HepG2 (cell line): ENCODE measurements at regions not wholly inside any gene's neighbourhood (a gene's known extent, or its start where the extent isn't known, plus 50 kb on each side); places are given as distances from the start of the nearest gene placed in this dataset.

Source experiments
- ATAC-seq: fragments of 200-7000 bp; cut with Tn5 transposase; 3 replicates; pipeline ENCODE4 v1.9.1; 2020; ENCODE audit warnings: mild to moderate bottlenecking, moderate library complexity
- BruUV-seq: library from RNA; stranded (reverse); fragments of 400-500 nt; replicated peaks from 2 replicates; lab custom pipeline; 2021; lab: Mats Ljungman, UMichigan
- CTCF ChIA-PET: fragments of 300-600 bp; formaldehyde crosslinking; extraction: SDS; loops from one replicate; lab custom pipeline; 2021; ENCODE audit warnings: low total read pairs, inconsistent platforms, low intra/inter-chr PET ratio; lab: Yijun Ruan, JAX
- POLR2A ChIA-PET: fragments of 350-600 bp; sonication (Branson Sonifier 250); formaldehyde crosslinking; loops from one replicate; lab custom pipeline; 2020; ENCODE audit warnings: antibody characterized with exemption, inconsistent platforms; lab: Yijun Ruan, JAX
- DNase-seq: peaks from one replicate; pipeline ENCODE4 v3.0.0-alpha.2; 2015; ENCODE audit warnings: low spot score
- FAIRE-seq: peaks from 3 replicates; lab custom pipeline; 2011; peaks lifted over from hg19 to GRCh38; lab: Jason Lieb, UNC
- H2AFZ ChIP-seq: one replicate; pipeline ENCODE4 v1.6.1; 2011; ENCODE audit warnings: low read length, inconsistent platforms
- H3K27ac ChIP-seq: fragments of 300-600 bp; 3 replicates; pipeline ENCODE4 v1.8.0; 2011; ENCODE audit warnings: mixed run types, mild to moderate bottlenecking, mixed read lengths, low read length, inconsistent platforms; ENCODE audit not compliant: insufficient read depth; ENCODE audit errors: extremely low read length
- H3K27me3 ChIP-seq, 2 experiments: fragments of 200-600 bp in 1 of 2; 2 replicates in 1 of 2; 3 replicates in 1 of 2; pipeline versions ENCODE4 v1.6.0 to v1.8.0; 2011; ENCODE audit warnings: low read length in 2 of 2, mild to moderate bottlenecking in 2 of 2, moderate library complexity in 2 of 2, inconsistent platforms in 1 of 2; ENCODE audit not compliant: insufficient read depth in 2 of 2, control insufficient read depth in 1 of 2
- H3K36me3 ChIP-seq, 2 experiments: fragments of 200-600 bp in 1 of 2; replicated peaks in 1 of 2; 2 replicates in 1 of 2; 3 replicates in 1 of 2; pipeline versions ENCODE4 v1.5.1 to v1.8.0; 2011; ENCODE audit warnings: low read length in 2 of 2, inconsistent platforms in 1 of 2; ENCODE audit not compliant: insufficient read depth in 2 of 2, control insufficient read depth in 1 of 2
- H3K4me1 ChIP-seq: 2 replicates; pipeline ENCODE4 v1.5.1; 2012; ENCODE audit warnings: low read length, inconsistent platforms; ENCODE audit not compliant: insufficient read depth
- H3K4me2 ChIP-seq: 2 replicates; pipeline ENCODE4 v1.6.0; 2011; ENCODE audit warnings: low read depth, low read length, inconsistent platforms
- H3K4me3 ChIP-seq, 3 experiments: fragments of 200-600 bp in 1 of 3; sonication (generic), shearing (Covaris generic) in 1 of 3; replicated peaks in 1 of 3; 2 replicates each; pipeline ENCODE4 v1.5.1; 2011 to 2016; ENCODE audit warnings: low read length in 3 of 3, inconsistent platforms in 2 of 3, low read depth in 2 of 3, mild to moderate bottlenecking in 2 of 3, control low read depth in 1 of 3, mixed read lengths in 1 of 3; ENCODE audit not compliant: insufficient read depth in 1 of 3
- H3K79me2 ChIP-seq: one replicate; pipeline ENCODE4 v1.6.1; 2011; ENCODE audit warnings: low read length, inconsistent platforms; ENCODE audit not compliant: insufficient read depth
- H3K9ac ChIP-seq: 2 replicates; pipeline ENCODE4 v1.6.0; 2011; ENCODE audit warnings: mild to moderate bottlenecking, low read depth, low read length, inconsistent platforms; ENCODE audit not compliant: insufficient read depth
- H3K9me3 ChIP-seq: 2 replicates; pipeline ENCODE4 v1.5.1; 2012; ENCODE audit warnings: mild to moderate bottlenecking, low read length
- H4K20me1 ChIP-seq: 2 replicates; pipeline ENCODE4 v1.6.0; 2011; ENCODE audit warnings: inconsistent platforms, mild to moderate bottlenecking, low read length, moderate library complexity; ENCODE audit not compliant: insufficient read depth
- ARID2 ChIP-seq: sonication (generic); formaldehyde crosslinking; IDR thresholded peaks from 2 replicates; pipeline ENCODE4 v1.8.1; 2022; ENCODE audit warnings: mild to moderate bottlenecking, missing genetic modification reagents, borderline replicate concordance
- ELF4 ChIP-seq: sonication (generic); formaldehyde crosslinking; IDR thresholded peaks from 2 replicates; pipeline ENCODE4 v1.5.0; 2020; ENCODE audit warnings: missing genetic modification reagents, mild to moderate bottlenecking, moderate library complexity, borderline replicate concordance
- IKZF4 ChIP-seq: sonication (generic); formaldehyde crosslinking; IDR thresholded peaks from 2 replicates; pipeline ENCODE4 v1.5.1; 2020; ENCODE audit warnings: borderline replicate concordance, mild to moderate bottlenecking, low read depth, missing genetic modification reagents; ENCODE audit errors: not compliant biosample characterization
- RBM22 ChIP-seq: fragments of 200-400 bp; formaldehyde crosslinking; optimal IDR thresholded peaks from 2 replicates; pipeline ENCODE3; 2017; ENCODE audit warnings: mild to moderate bottlenecking, low read length, moderate library complexity
- SNAPC2 ChIP-seq: sonication (generic); formaldehyde crosslinking; IDR thresholded peaks from 2 replicates; pipeline ENCODE4 v1.8.1; 2022; ENCODE audit warnings: mild to moderate bottlenecking, missing genetic modification reagents
- SSRP1 ChIP-seq: IDR thresholded peaks from 2 replicates; pipeline ENCODE4 v1.6.1; 2016; ENCODE audit warnings: control low read depth
- ZNF253 ChIP-seq: sonication (generic); formaldehyde crosslinking; IDR thresholded peaks from 2 replicates; pipeline ENCODE4 v1.8.0; 2022; ENCODE audit warnings: mild to moderate bottlenecking, missing genetic modification reagents, borderline replicate concordance
- ZNF281 ChIP-seq: sonication (generic); formaldehyde crosslinking; IDR thresholded peaks from 2 replicates; pipeline ENCODE4 v1.4.0; 2020; ENCODE audit warnings: missing genetic modification reagents, borderline replicate concordance
- WGBS: methylation state at CpG from one replicate; pipeline ENCODE4 v1.1.6; 2017; ENCODE audit warnings: low lambda C conversion rate; 5-methylcytosine and 5-hydroxymethylcytosine counted together
- in situ Hi-C: cut with HindIII; loops from 2 replicates; pipeline ENCODE4 v1.10.0; 2017; ENCODE audit warnings: low pct_unique_long_range_greater_than_20kb; ENCODE audit not compliant: extremely low pct_ligation_motif_present
- intact Hi-C: fragments of 100-400 bp; cut with micrococcal nuclease; formaldehyde crosslinking; loops from one replicate; pipeline ENCODE4 v1.10.0; 2022; ENCODE audit not compliant: unreplicated experiment

GRCh38 chr6:15810618-15811017 lies 147.8 kb upstream of the DTNBP1 start:
- POLR2A ChIA-PET = no interaction called here
- in situ Hi-C loops = no loop called here
- Histone ChIP-seq H3K4me1 (no peaks in the 10 kb centered on the region), H3K9me3 (no peaks in the 10 kb centered on the region), H3K36me3 (no peaks in the 10 kb centered on the region), H3K9ac (no peak overlapping the region), H4K20me1 (no peaks in the 10 kb centered on the region), H3K4me3 (no peak overlapping the region), H3K79me2 (no peaks in the 10 kb centered on the region), H3K4me2 (no peak overlapping the region), H3K27me3 (no peaks in the 10 kb centered on the region; a peak in 1 of 5 replicates), H2AFZ (no peak overlapping the region), H3K27ac (no peak overlapping the region)
- DNase-seq (no peak), FAIRE-seq (no peak), ATAC-seq (no peak)
- CTCF ChIA-PET = no interaction called here
- intact Hi-C loops = no loop called here
- 3% methylated on average over 1 of the region's 1 CpG for WGBS
- no TSS peak for BruUV-seq
- no peak for TF ChIP-seq RBM22
- TF ChIP-seq ELF4 (CRISPR knock-in tag) = no peak
- no peak for TF ChIP-seq IKZF4 (CRISPR knock-in tag)
- TF ChIP-seq ARID2 = no peak
- TF ChIP-seq ZNF281 = no peak
- TF ChIP-seq SSRP1 (CRISPR knock-in tag) = no peak
- TF ChIP-seq ZNF253 (CRISPR knock-in tag) = no peak
- no peak for TF ChIP-seq SNAPC2 (CRISPR knock-in tag)
